PC-3 (cell line): ENCODE measurements at regions not wholly inside any gene's neighbourhood (a gene's known extent, or its start where the extent isn't known, plus 50 kb on each side); places are given as distances from the start of the nearest gene placed in this dataset.
A peak's percentile ranks its signal among the peaks of the same experiment; 100 is the strongest.

ENCODE experiments used
- ATAC-seq: fragments of 200-7000 bp; cut with Tn5 transposase; 2 replicates; pipeline ENCODE4 v1.9.1; 2020; ENCODE audit warnings: mild to moderate bottlenecking, moderate library complexity
- BruUV-seq: library from RNA; stranded (reverse); fragments of 400-500 nt; replicated peaks from 2 replicates; lab custom pipeline; 2021; lab: Mats Ljungman, UMichigan
- CTCF ChIA-PET: fragments of 300-600 bp; sonication (Branson Sonifier 250); formaldehyde crosslinking; loops from one replicate; lab custom pipeline; 2022; ENCODE audit warnings: antibody characterized with exemption; lab: Charles Lee
- POLR2A ChIA-PET: fragments of 300-600 bp; sonication (Branson Sonifier 250); formaldehyde crosslinking; loops from one replicate; lab custom pipeline; 2022; ENCODE audit warnings: antibody characterized with exemption; ENCODE audit not compliant: unreplicated experiment; lab: Charles Lee
- DNase-seq: peaks from one replicate; pipeline ENCODE4 v3.0.0-alpha.2; 2015
- H2AFZ ChIP-seq: fragments of 300-600 bp; sonication (generic); 2 replicates; pipeline ENCODE4 v1.6.0; 2016; ENCODE audit warnings: antibody characterized with exemption, low read length
- H3F3A ChIP-seq: fragments of 300-600 bp; sonication (generic); one replicate; pipeline ENCODE4 v1.6.0; 2017; ENCODE audit warnings: antibody characterized with exemption, low read length, control low read depth, mild to moderate bottlenecking; ENCODE audit not compliant: unreplicated experiment
- H3K27ac ChIP-seq: fragments of 300-600 bp; sonication (generic); 2 replicates; pipeline ENCODE4 v1.5.1; 2016; ENCODE audit warnings: mild to moderate bottlenecking, low read length
- H3K27me3 ChIP-seq: fragments of 300-600 bp; sonication (generic); 2 replicates; pipeline ENCODE4 v1.6.1; 2016; ENCODE audit warnings: low read length, mixed read lengths
- H3K36me3 ChIP-seq: fragments of 300-600 bp; sonication (generic); 2 replicates; pipeline ENCODE4 v1.6.1; 2016; ENCODE audit warnings: low read depth, mixed run types, low read length, mixed read lengths
- H3K4me1 ChIP-seq: fragments of 300-600 bp; sonication (generic); 2 replicates; pipeline ENCODE4 v1.5.1; 2016; ENCODE audit warnings: low read length; ENCODE audit not compliant: insufficient read depth
- H3K4me2 ChIP-seq: fragments of 300-600 bp; sonication (generic); 2 replicates; pipeline ENCODE4 v1.6.0; 2016; ENCODE audit warnings: low read length
- H3K4me3 ChIP-seq: fragments of 300-600 bp; sonication (generic); 2 replicates; pipeline ENCODE4 v1.5.1; 2016; ENCODE audit warnings: mild to moderate bottlenecking, low read length, mixed read lengths
- H3K79me2 ChIP-seq: fragments of 300-600 bp; sonication (generic); 2 replicates; pipeline ENCODE4 v1.6.1; 2017; ENCODE audit warnings: low read length, mixed read lengths
- H3K9ac ChIP-seq: fragments of 300-600 bp; sonication (generic); 2 replicates; pipeline ENCODE4 v1.6.0; 2016; ENCODE audit warnings: mild to moderate bottlenecking, low read length
- H3K9me2 ChIP-seq: fragments of 300-600 bp; sonication (generic); replicated peaks from 2 replicates; pipeline ENCODE4 v1.6.1; 2016; ENCODE audit warnings: mixed run types, low read length, mixed read lengths
- H3K9me3 ChIP-seq: fragments of 300-600 bp; sonication (generic); 2 replicates; pipeline ENCODE4 v1.6.1; 2016; ENCODE audit warnings: low read length, mixed read lengths
- H4K20me1 ChIP-seq: fragments of 300-600 bp; sonication (generic); 2 replicates; pipeline ENCODE4 v1.6.1; 2016; ENCODE audit warnings: low read length, mixed read lengths
- EZH2 ChIP-seq: fragments of 300-600 bp; sonication (generic); IDR thresholded peaks from one replicate; pipeline ENCODE4 v1.6.1; 2017; ENCODE audit warnings: antibody characterized with exemption, mild to moderate bottlenecking, low read length; ENCODE audit not compliant: unreplicated experiment
- EZH2phosphoT487 ChIP-seq: fragments of 300-600 bp; sonication (generic); IDR thresholded peaks from 2 replicates; pipeline ENCODE4 v1.6.1; 2018; ENCODE audit warnings: mild to moderate bottlenecking, antibody characterized with exemption, low read length, borderline replicate concordance
- intact Hi-C: fragments of 100-400 bp; cut with micrococcal nuclease; formaldehyde crosslinking; loops from 2 replicates; pipeline ENCODE4 v1.9.0; 2023
- TF ChIP-seq, protein P1 (sequence below): fragments of 300-600 bp; sonication (generic); conservative IDR thresholded peaks from 2 replicates; pipeline ENCODE4 v1.5.1; 2017; ENCODE audit warnings: antibody characterized with exemption, low read depth, mild to moderate bottlenecking, low read length

DNA sequence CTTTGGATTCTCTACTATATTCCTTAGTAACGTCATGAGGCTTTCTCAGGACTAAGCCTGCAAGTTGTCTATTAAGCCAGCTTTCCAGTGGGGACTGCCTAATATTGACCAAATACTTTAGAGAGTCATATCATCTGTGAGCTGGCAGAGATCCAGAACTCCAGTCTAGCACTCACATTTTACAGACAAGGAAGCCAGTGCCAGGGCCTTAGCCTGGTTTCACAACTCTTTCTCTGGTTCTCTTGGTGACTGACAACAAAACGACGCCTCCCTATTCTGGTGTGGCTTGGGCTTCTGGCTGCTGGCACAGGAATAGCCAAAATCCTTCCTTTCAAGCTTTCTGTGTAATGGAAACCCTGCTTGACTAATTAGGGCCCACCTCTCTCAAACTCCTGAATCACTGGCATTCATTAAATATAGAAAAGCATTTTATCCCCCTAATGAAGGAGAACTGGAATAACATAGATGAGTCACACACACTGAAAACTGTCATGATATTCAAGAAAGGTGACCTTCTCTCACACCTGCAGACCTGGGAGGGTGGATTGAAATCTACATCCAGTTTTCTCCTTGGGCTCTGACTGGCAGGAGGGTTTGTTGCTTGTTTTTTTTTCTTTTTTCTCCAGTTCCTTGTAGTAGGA is 75.2 kb upstream of the UBL3 start:
- no peak; the same call in 1 of the 2 replicates for ATAC-seq
- POLR2A ChIA-PET, result interaction anchor here (0.7 kb wide), 1 partner anchor 20 kb away, joined by 4 read pairs; no protein-coding TSS in a partner anchor
- H3K4me3 ChIP-seq, result no peak overlapping the region

DNA sequence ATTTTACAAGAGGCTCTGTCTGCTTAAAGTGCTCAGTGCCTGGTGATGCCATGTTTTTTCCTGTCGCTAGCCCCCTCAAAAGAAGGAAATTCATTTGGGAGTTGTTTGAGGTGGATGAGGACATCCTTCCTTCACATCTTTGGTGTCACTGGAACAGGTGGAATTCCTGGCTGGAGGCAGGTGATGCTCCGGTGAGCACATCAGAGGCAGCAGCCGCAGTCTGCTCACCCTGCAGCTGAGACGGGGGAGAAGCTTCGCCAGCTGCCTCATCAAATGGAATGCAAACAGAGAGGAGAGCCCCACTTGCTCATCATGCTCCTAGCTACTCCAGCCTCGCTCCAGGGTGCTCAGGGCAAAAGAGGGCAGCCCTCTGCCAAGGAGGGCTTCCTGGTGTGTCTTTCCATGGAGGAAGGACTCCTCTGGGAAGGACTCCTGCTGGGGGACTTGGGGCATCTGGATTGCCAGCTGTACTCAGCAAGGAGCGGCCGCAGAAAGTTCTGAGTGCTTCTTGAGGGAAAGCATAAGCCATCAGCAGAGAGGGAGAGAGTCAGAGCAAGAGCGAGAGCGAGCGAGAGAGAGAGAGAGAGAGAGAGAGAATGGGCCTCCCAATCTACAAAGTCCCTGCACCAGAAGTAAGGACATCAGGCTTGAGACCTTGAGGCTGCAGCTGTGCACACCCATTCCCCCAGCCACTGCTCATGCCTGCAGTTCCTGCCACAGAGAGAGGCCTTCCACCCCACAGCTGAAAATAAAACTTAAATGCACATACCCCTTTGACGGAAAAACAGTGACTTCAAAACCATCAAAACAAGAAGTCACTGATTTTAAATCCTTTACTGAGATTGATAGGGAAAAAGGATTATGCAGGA is 74.3 kb upstream of the UBL3 start:
- Histone ChIP-seq H3K4me2 (peak overlapping the region; percentile 72), H3K9me2 (no peaks in the 10 kb centered on the region), H3K27me3 (no peaks in the 10 kb centered on the region), H3K36me3 (no peaks in the 10 kb centered on the region), H4K20me1 (no peaks in the 10 kb centered on the region), H2AFZ (peak overlapping the region; percentile 67; the same call in 1 of the 2 replicates), H3K9ac (no peak overlapping the region), H3F3A (peaks cover 6% of the 10 kb centered on the region), H3K27ac (peak overlapping the region; percentile 92), H3K4me1 (peaks cover 65% of the 10 kb centered on the region), H3K9me3 (no peaks in the 10 kb centered on the region), H3K4me3 (0 out of 2 replicates have a peak overlapping the region, but pooled peaks have one; percentile 29), H3K79me2 (no peaks in the 10 kb centered on the region)
- intact Hi-C loops, result loop anchor here (1.0 to 5.0 kb wide), 6 partner anchors 57 to 189 kb away; partner anchors contain the start of gene UBL3
- BruUV-seq, result no TSS peak
- ChIA-PET CTCF (interaction anchor here (0.5 to 1.4 kb wide), 8 partner anchors 10 to 188 kb away, joined by 3 to 16 read pairs (median 7); no protein-coding TSS in a partner anchor), POLR2A (interaction anchor here (0.7 to 1.3 kb wide), 3 partner anchors 19 to 78 kb away, joined by 4 to 14 read pairs (median 6); no protein-coding TSS in a partner anchor)
- DNase-seq, result peak; percentile 76
- peak; percentile 31 for ATAC-seq
- no peak for TF ChIP-seq EZH2phosphoT487
- TF ChIP-seq, protein P1, sequence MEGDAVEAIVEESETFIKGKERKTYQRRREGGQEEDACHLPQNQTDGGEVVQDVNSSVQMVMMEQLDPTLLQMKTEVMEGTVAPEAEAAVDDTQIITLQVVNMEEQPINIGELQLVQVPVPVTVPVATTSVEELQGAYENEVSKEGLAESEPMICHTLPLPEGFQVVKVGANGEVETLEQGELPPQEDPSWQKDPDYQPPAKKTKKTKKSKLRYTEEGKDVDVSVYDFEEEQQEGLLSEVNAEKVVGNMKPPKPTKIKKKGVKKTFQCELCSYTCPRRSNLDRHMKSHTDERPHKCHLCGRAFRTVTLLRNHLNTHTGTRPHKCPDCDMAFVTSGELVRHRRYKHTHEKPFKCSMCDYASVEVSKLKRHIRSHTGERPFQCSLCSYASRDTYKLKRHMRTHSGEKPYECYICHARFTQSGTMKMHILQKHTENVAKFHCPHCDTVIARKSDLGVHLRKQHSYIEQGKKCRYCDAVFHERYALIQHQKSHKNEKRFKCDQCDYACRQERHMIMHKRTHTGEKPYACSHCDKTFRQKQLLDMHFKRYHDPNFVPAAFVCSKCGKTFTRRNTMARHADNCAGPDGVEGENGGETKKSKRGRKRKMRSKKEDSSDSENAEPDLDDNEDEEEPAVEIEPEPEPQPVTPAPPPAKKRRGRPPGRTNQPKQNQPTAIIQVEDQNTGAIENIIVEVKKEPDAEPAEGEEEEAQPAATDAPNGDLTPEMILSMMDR, result no peak; the same call in 1 of the 2 replicates
- no peak for TF ChIP-seq EZH2

More for the DNA sequence above, 75.2 kb upstream of the UBL3 start:
- intact Hi-C loops, result loop anchor here (1.0 to 2.0 kb wide), 2 partner anchors 108 to 167 kb away; no protein-coding TSS in a partner anchor
- H3K4me1 ChIP-seq, result peaks cover 57% of the 10 kb centered on the region
- no peak overlapping the region for H2AFZ ChIP-seq
- no peaks in the 10 kb centered on the region for H3K27me3 ChIP-seq
- no peaks in the 10 kb centered on the region for H3K79me2 ChIP-seq
- H3K27ac ChIP-seq, result 0 out of 2 replicates have a peak overlapping the region, but pooled peaks have one; percentile 8
- TF ChIP-seq EZH2phosphoT487 (no peak), EZH2 (no peak)
- TF ChIP-seq, protein P1, result no peak
- no peaks in the 10 kb centered on the region for H3K36me3 ChIP-seq
- H4K20me1 ChIP-seq, result no peaks in the 10 kb centered on the region
- peak overlapping the region; percentile 72 for H3K4me2 ChIP-seq
- H3K9me3 ChIP-seq, result no peaks in the 10 kb centered on the region
- CTCF ChIA-PET, result interaction anchor here (0.6 to 0.7 kb wide), 3 partner anchors 9 to 155 kb away, joined by 3 to 6 read pairs (median 4); no protein-coding TSS in a partner anchor
- H3F3A ChIP-seq, result peaks cover 6% of the 10 kb centered on the region
- H3K9ac ChIP-seq, result no peak overlapping the region
- no peaks in the 10 kb centered on the region for H3K9me2 ChIP-seq
- no TSS peak for BruUV-seq
- DNase-seq, result peak; percentile 89
